ENCODE measurements at regions not wholly inside any gene's neighbourhood (a gene's known extent, or its start where the extent isn't known, plus 50 kb on each side); places are given as distances from the start of the nearest gene placed in this dataset.

- H3K27ac ChIP-seq: no peak overlapping the region
- H3K27me3 ChIP-seq: no peaks in the 10 kb centered on the region
- intact Hi-C loops (cut with DNase I): no loop called here
- H3K4me3 ChIP-seq: no peak overlapping the region
- no peaks in the 10 kb centered on the region for H3K36me3 ChIP-seq (replicated peaks in 1 of 2)
- no peaks in the 10 kb centered on the region for H3K9me3 ChIP-seq (replicated peaks in 1 of 3)
- H3K4me1 ChIP-seq (replicated peaks in 1 of 2): no peaks in the 10 kb centered on the region
- DNase-seq: no peak
- TF ChIP-seq, protein P1, sequence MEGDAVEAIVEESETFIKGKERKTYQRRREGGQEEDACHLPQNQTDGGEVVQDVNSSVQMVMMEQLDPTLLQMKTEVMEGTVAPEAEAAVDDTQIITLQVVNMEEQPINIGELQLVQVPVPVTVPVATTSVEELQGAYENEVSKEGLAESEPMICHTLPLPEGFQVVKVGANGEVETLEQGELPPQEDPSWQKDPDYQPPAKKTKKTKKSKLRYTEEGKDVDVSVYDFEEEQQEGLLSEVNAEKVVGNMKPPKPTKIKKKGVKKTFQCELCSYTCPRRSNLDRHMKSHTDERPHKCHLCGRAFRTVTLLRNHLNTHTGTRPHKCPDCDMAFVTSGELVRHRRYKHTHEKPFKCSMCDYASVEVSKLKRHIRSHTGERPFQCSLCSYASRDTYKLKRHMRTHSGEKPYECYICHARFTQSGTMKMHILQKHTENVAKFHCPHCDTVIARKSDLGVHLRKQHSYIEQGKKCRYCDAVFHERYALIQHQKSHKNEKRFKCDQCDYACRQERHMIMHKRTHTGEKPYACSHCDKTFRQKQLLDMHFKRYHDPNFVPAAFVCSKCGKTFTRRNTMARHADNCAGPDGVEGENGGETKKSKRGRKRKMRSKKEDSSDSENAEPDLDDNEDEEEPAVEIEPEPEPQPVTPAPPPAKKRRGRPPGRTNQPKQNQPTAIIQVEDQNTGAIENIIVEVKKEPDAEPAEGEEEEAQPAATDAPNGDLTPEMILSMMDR (IDR thresholded peaks at IDR 0.05): no peak
- TF ChIP-seq POLR2A (IDR thresholded peaks at IDR 0.05): no peak
Observed at GRCh38 chr2:228407821-228408220, 226.3 kb upstream of the SPHKAP start.

DNA sequence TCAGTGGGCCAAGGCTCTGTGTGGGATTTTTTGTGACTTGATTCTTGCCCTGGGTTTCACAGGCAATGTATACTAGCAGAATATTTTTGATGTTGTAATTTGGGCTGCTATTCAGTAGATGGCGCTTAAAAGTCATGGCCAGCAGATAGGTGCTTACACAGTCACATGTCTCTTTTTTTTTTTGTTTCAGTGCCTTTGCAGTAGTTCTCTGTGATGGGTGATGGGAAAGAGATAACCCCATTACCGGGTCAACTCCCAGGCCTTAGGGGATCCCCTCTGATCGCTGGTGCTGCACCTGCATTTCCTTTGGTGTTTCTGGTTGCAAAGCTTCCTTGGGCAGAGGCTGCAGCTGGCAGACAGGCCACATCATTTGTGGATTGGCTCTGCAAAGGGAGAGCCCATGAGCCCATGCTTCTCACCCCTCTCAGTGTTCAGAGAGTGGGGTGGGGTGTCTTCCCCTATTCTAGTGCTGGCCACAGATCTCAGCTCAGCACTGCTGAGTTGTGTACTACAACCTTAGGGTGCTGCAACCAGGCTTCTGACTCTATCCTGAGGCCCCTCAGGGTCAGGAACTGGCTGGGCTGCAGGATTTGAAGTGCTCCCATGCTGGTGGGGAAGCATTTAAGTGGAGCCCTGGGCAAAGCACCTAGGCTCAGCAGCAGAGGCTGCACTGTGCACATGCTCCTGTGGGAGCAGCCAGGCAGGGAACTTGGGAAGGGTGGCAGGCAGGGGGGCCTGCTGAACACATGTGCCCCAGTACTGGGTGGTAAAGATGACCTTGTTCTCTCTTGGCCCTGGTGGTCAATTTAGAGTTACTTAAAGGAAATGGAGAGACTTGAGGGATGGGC, 219.8 kb upstream of the SPHKAP start:
- H3K27ac ChIP-seq: no peak overlapping the region
- peaks cover 0 to 7% (median 0%) of the 10 kb centered on the region in 3 donors for H3K9me3 ChIP-seq (replicated peaks in 1 of 3)
- intact Hi-C loops (cut with DNase I): no loop called here
- WGBS, 4 donors: 70 to 92% (median 82%) methylated on average over 2 to 3 of the region's 3 CpGs
- no peaks in the 10 kb centered on the region for H3K4me1 ChIP-seq (replicated peaks in 1 of 2)
- H3K27me3 ChIP-seq: no peaks in the 10 kb centered on the region
- TF ChIP-seq, protein P1 (IDR thresholded peaks at IDR 0.05): no peak
- no peak for TF ChIP-seq POLR2A (IDR thresholded peaks at IDR 0.05)
- H3K36me3 ChIP-seq (replicated peaks in 1 of 2): no peaks in the 10 kb centered on the region
- DNase-seq: no peak
- H3K4me3 ChIP-seq: no peak overlapping the region

GRCh38 chr2:228387776-228388175, 206.3 kb upstream of the SPHKAP start:
- intact Hi-C loops (cut with DNase I): no loop called here
- no peaks in the 10 kb centered on the region for H3K36me3 ChIP-seq (replicated peaks in 1 of 2)
- no peak overlapping the region for H3K27ac ChIP-seq
- WGBS, 4 donors: 71 to 75% (median 74%) methylated on average over 3 of the region's 3 CpGs
- no peak for TF ChIP-seq POLR2A (IDR thresholded peaks at IDR 0.05)
- TF ChIP-seq, protein P1 (IDR thresholded peaks at IDR 0.05): no peak
- no peaks in the 10 kb centered on the region for H3K27me3 ChIP-seq
- DNase-seq: no peak
- H3K4me1 ChIP-seq (replicated peaks in 1 of 2): no peaks in the 10 kb centered on the region
- no peaks in the 10 kb centered on the region for H3K9me3 ChIP-seq (replicated peaks in 1 of 3)
- no peak overlapping the region for H3K4me3 ChIP-seq

GRCh38 chr2:228378696-228379425, 197.4 kb upstream of the SPHKAP start:
- WGBS, 4 donors: 54 to 66% (median 60%) methylated on average over 3 of the region's 3 CpGs
- Histone ChIP-seq H3K4me1 (replicated peaks in 1 of 2) (no peaks in the 10 kb centered on the region), H3K27me3 (no peaks in the 10 kb centered on the region), H3K36me3 (replicated peaks in 1 of 2) (no peaks in the 10 kb centered on the region), H3K4me3 (no peak overlapping the region), H3K27ac (no peak overlapping the region), H3K9me3 (replicated peaks in 1 of 3) (no peaks in the 10 kb centered on the region)
- no peak for TF ChIP-seq POLR2A (IDR thresholded peaks at IDR 0.05)
- TF ChIP-seq, protein P1 (IDR thresholded peaks at IDR 0.05): no peak
- no peak for DNase-seq
- intact Hi-C loops (cut with DNase I): no loop called here
